ENCODE measurements at regions not wholly inside any gene's neighbourhood (a gene's known extent, or its start where the extent isn't known, plus 50 kb on each side); places are given as distances from the start of the nearest gene placed in this dataset.
"Not testable (repeated sequence)": the region's sequence is repeated elsewhere in the genome, so short reads cannot be mapped to it uniquely, and the experiment has no call there.

- TF ChIP-seq CTCF (IDR thresholded peaks at IDR 0.05; ENCODE audit: insufficient read depth, low read length); POLR2AphosphoS5 (IDR thresholded peaks at IDR 0.05; ENCODE audit: low read depth): not testable (repeated sequence)
These were observed 1435.1 kb upstream of the TPTE start for GRCh38 chr21:9086299-9086698.

All from HL-60 (cell line).